Glomerular endothelial cell (primary cell): ENCODE measurements at regions not wholly inside any gene's neighbourhood (a gene's known extent, or its start where the extent isn't known, plus 50 kb on each side); places are given as distances from the start of the nearest gene placed in this dataset.

Experiments used
- DNase-seq: peaks from one replicate; pipeline ENCODE4 v3.0.0-alpha.2; 2011; ENCODE audit warnings: low read depth, low spot score; ENCODE audit errors: extremely low read depth

- no peak for DNase-seq
Observed at GRCh38 chr18:64474255-64474654, 325.4 kb upstream of the LINC00305 start.

DNA sequence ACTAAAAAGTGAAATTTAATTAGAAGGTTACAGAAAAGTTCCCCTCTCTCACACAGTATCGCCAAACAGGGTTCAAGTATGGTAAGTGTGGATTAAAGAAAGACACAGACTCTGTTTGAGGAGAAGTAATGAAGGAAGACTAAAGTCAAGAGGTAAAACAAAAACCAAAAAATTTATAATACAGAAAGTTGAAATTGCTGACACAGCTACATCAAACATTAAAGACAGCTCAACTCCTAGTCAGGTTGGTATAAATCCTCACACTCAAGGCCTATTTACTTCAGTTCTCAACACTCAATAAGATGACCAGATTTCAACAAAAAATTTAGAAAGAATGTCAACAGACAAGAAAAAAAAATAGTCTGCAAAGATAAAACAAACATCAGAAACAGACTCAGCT is 300.5 kb upstream of the LINC00305 start:
- no peak for DNase-seq

DNA sequence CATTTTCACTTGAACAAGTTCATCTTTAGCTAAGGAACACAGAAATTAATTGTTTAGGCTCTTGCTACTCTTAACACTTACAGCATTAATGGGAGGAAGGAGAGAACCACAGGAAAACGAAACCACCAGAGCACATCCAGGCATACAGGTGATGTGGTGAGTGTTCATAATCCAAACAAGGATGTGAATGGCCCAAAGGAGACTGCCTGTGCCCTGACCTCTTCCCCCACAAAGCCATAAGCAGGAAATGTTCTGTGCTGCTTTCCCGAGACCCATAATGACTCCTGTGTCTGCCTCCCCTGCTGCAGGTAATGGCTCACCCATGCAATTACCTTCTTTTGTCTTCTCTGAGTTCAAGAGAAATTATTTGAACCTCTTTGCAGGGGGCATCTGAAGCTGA is 295.9 kb upstream of the LINC00305 start:
- no peak for DNase-seq

GRCh38 chr18:64438178-64438577 is 289.3 kb upstream of the LINC00305 start:
- no peak for DNase-seq

DNA sequence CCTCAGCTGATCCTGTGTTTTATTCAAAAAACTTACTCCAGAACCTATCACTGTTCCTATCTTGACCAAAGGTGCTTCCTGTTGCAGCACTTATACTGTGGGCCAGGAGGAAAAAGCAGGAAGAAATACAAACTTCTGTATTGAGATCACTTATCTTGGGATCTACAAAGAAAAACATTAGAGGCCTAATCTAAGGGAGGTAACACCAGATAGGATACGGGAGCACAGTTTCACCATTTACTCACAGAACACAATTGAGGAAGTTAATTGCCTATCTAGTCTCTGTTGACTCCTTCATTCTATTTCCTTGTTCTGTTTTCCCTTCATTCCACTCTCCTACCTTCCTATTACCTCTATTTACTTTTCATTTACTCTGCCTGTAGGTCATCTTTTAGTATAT is 287.2 kb upstream of the LINC00305 start:
- DNase-seq: no peak

DNA sequence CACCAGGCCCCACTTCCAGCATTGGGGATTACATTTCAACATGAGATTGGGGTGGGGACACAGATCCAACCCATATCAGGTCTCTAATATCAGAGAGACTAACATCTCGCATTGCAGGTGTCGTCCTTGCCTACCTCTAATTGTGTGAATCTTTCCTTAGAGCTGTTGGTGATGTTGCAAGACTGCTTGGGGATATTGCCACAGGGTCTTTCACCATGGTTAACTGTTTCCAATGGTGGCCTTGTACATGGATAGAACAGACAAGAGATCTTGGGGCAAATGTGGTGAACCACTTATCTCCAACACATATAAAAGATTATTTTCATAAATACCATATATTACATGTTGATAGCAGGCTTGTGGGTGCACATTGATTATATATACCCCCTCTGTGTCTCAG is 270.3 kb upstream of the LINC00305 start:
- no peak for DNase-seq

GRCh38 chr18:64416990-64417389 is 268.1 kb upstream of the LINC00305 start:
- no peak for DNase-seq

- no peak for DNase-seq
Observed at GRCh38 chr18:64415218-64415617, 266.3 kb upstream of the LINC00305 start.

DNA sequence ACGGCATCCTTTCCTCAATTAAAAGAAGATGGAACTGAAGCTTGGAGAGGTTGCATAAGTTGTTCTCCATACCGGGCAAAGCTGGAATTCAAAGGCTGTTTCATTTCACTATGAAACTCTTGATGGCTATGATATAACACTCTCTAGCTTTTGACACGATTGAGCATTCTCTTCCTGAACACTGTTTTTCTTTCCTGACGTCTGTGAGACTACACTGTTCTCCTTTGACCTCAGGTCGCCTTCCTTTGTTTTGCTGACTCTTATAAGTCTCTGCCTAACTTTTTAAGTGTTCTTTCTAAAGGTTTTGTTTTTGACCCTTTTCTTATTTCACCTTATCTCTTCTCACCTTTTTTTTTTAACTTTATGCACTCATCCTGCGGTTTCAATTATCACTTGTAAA is 261.8 kb upstream of the LINC00305 start:
- no peak for DNase-seq

DNA sequence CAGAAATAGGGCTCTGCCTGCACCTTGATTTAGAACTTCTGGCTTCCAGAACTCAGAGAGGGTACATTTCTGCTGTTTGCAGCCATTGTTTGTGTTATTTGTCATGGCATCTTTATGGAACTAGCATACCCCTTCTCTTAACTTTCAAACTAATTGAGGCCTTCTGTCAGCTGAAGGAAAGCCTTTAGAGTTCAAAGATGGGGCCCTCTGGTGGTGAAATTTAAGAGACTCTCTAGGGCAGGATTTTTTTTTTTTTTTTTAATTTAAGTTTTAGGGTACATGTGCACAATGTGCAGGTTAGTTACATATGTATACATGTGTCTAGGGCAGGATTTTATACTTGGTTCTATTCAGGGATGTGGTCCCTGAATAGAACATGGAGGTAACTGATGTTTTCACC is 260.6 kb upstream of the LINC00305 start:
- DNase-seq: no peak

DNA sequence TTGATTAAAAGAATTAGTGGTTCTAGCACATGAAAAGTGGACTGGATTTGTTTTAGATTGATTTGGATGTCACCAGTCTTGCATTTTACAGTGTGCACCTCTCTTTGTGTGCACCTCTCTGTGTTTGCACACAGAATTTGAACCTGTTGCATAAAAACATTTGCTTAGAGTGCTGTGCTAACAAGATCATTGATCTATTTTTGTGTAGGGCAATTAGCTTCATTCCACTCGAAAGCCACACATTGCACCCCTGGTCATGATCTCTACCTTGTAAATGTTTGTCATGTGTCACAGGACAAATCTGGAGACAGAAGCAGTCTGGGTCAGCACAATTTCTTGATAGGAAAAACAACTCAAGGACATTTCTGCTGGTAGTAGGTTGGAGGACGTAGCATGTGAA is 258.7 kb upstream of the LINC00305 start:
- no peak for DNase-seq

GRCh38 chr18:64405161-64405560 is 256.3 kb upstream of the LINC00305 start:
- peak; percentile 74 for DNase-seq

DNA sequence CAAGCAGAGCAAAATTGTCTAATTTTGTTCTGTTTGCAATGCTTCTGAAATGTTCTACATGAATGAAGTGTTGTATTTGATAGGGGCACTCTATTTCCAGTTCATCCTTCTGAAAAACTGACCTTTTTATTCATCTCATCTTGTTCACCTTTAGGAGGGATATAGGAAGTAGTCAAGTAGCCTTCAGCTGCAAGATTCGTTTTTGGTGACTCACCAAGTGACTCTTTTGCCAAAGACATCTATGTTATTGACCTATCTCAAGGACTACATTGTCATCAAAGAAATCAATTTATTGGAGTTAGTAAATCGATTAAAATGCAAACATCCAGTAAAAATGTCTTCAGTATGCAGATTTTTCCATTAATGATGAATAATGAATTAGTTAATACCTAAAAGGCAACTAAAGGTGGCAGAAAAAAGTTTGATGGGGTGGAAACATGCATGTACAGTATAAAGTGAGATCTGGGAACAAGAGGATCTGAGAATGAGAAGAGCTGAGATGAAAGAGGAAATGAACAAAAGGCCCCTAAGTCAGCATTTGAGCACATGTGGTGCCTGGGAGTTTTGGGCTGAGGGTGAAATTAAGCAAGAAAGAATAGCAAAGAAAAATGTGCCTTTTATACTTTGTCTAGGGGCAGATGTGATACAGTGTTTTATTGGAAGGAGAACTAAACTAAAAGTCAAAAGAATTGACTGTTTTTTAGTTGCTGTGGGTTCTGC is 255.1 kb upstream of the LINC00305 start:
- DNase-seq: no peak

DNA sequence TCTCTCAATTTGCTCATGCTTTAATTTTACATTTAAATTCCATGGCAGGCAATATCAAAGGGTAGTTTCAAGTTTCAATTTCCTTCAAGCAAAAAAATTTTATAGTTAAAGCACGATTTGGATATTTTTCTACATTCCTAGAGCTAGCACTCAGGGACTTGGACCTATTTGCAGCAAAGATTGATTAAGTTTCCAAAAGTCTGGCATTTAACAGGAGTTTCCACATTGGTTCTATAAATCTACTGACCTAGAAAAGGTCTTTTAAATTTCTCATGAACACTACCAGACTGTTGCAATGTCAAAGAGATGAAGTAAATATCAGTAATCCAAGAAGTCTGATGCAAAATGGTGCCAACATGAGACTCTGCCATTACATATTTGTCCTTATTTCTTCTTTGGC is 253.7 kb upstream of the LINC00305 start:
- no peak for DNase-seq

- DNase-seq: no peak
Observed at GRCh38 chr18:64401268-64402060, 252.6 kb upstream of the LINC00305 start.

GRCh38 chr18:64399566-64399965 is 250.7 kb upstream of the LINC00305 start:
- no peak for DNase-seq

GRCh38 chr18:64398320-64398719 is 249.4 kb upstream of the LINC00305 start:
- no peak for DNase-seq

GRCh38 chr18:64392202-64392601 is 243.3 kb upstream of the LINC00305 start:
- DNase-seq: no peak

DNA sequence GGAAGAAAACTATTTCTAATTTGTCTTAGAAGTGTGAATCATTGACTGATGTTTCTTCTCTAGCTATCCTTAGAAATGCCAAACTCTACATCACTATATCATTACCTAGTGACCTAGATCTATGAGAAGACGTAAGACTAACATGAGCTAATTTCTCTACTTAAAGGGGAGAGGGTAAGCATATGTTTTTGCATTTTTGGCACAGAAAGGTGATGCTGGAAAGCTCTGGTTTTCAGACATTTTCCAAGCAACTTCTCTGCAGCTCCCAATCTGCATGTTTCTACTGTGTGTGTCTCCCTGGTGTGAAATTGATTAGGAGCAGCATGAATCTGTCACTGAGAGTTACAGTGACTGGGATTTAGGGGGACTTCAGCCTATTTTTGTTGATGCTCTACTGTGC is 235.2 kb upstream of the LINC00305 start:
- DNase-seq: no peak

DNA sequence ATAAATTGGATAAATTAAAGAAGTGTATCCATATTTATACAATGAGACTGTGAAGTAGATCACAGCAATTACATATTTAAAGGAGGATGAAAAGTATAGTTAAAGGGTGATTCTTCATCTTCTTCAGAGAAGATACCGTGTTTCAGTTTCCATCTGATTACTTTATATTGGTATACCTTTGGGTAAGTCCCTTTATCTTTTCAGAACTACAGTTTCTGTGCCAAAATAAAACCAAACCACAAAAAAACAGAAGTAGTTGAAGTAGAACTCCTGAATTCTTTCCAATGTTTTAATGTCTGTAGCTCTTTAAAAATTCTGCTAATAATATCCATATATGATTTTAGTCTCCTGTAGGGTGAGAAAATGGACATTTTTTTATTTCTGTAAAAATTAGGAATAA is 231.2 kb upstream of the LINC00305 start:
- DNase-seq: no peak

GRCh38 chr18:64379662-64380061 is 230.8 kb upstream of the LINC00305 start:
- DNase-seq: no peak

- no peak for DNase-seq
Observed at GRCh38 chr18:64377446-64377845, 228.6 kb upstream of the LINC00305 start.
